H9 (cell line): ENCODE measurements at regions not wholly inside any gene's neighbourhood (a gene's known extent, or its start where the extent isn't known, plus 50 kb on each side); places are given as distances from the start of the nearest gene placed in this dataset.

Experiments
- DNase-seq: peaks from one replicate; pipeline ENCODE4 v3.0.0-alpha.2; 2017
- H2AFZ ChIP-seq: one replicate; pipeline ENCODE4 v1.6.1; 2013; ENCODE audit warnings: mild to moderate bottlenecking, low read length, control low read depth, moderate library complexity
- H2AK5ac ChIP-seq: 2 replicates; pipeline ENCODE4 v1.6.1; 2013; ENCODE audit warnings: low read length, control low read depth, mixed read lengths; ENCODE audit not compliant: insufficient read length
- H2BK120ac ChIP-seq: one replicate; pipeline ENCODE4 v1.6.1; 2013; ENCODE audit warnings: low read depth, mild to moderate bottlenecking, low read length, control low read depth, inconsistent platforms; ENCODE audit not compliant: poor library complexity, severe bottlenecking
- H2BK12ac ChIP-seq: 2 replicates; pipeline ENCODE4 v1.6.1; 2013; ENCODE audit warnings: low read length, control low read depth, mixed read lengths, low read depth; ENCODE audit not compliant: insufficient read length
- H2BK15ac ChIP-seq: 2 replicates; pipeline ENCODE4 v1.6.1; 2013; ENCODE audit warnings: low read depth, low read length, control low read depth
- H2BK20ac ChIP-seq: one replicate; pipeline ENCODE4 v1.6.1; 2013; ENCODE audit warnings: low read depth, mild to moderate bottlenecking, low read length, control low read depth, inconsistent platforms; ENCODE audit not compliant: poor library complexity, severe bottlenecking
- H2BK5ac ChIP-seq: 2 replicates; pipeline ENCODE4 v1.6.1; 2013; ENCODE audit warnings: low read length, control low read depth, mixed read lengths; ENCODE audit not compliant: insufficient read length
- H3K14ac ChIP-seq: 2 replicates; pipeline ENCODE4 v1.6.1; 2013; ENCODE audit warnings: low read length, control low read depth; ENCODE audit not compliant: insufficient read depth
- H3K18ac ChIP-seq: 2 replicates; pipeline ENCODE4 v1.6.1; 2013; ENCODE audit warnings: low read depth, mild to moderate bottlenecking, mixed read lengths, low read length, control low read depth; ENCODE audit not compliant: insufficient read length
- H3K23ac ChIP-seq: 2 replicates; pipeline ENCODE4 v1.6.1; 2013; ENCODE audit warnings: low read length, control low read depth, mixed read lengths, low read depth; ENCODE audit not compliant: insufficient read length
- H3K23me2 ChIP-seq: 2 replicates; pipeline ENCODE4 v1.6.1; 2013; ENCODE audit warnings: low read depth, mild to moderate bottlenecking, mixed read lengths, low read length, control low read depth; ENCODE audit not compliant: insufficient read length, poor library complexity, severe bottlenecking
- H3K27ac ChIP-seq: 2 replicates; pipeline ENCODE4 v1.5.1; 2013; ENCODE audit warnings: low read length, control low read depth, mixed read lengths, low read depth; ENCODE audit not compliant: insufficient read length
- H3K27me3 ChIP-seq: 2 replicates; pipeline ENCODE4 v1.6.1; 2013; ENCODE audit warnings: low read length, control low read depth, inconsistent platforms; ENCODE audit not compliant: insufficient read depth
- H3K4ac ChIP-seq: 2 replicates; pipeline ENCODE4 v1.6.1; 2013; ENCODE audit warnings: low read depth, mild to moderate bottlenecking, control low read depth, inconsistent platforms, low read length, moderate library complexity
- H3K4me1 ChIP-seq: 2 replicates; pipeline ENCODE4 v1.6.1; 2013; ENCODE audit warnings: low read length, control low read depth, inconsistent platforms; ENCODE audit not compliant: insufficient read depth
- H3K4me2 ChIP-seq: 2 replicates; pipeline ENCODE4 v1.6.1; 2013; ENCODE audit warnings: low read length, control low read depth, mixed read lengths; ENCODE audit not compliant: insufficient read length, insufficient read depth
- H3K56ac ChIP-seq: 2 replicates; pipeline ENCODE4 v1.6.1; 2013; ENCODE audit warnings: low read depth, mild to moderate bottlenecking, mixed read lengths, low read length, control low read depth; ENCODE audit not compliant: insufficient read length
- H3K79me1 ChIP-seq: 2 replicates; pipeline ENCODE4 v1.6.1; 2013; ENCODE audit warnings: low read depth, mild to moderate bottlenecking, moderate library complexity, low read length, control low read depth, inconsistent platforms; ENCODE audit not compliant: insufficient read depth, poor library complexity, severe bottlenecking
- H3K79me2 ChIP-seq: 2 replicates; pipeline ENCODE4 v1.6.1; 2013; ENCODE audit warnings: low read length, control low read depth, inconsistent platforms; ENCODE audit not compliant: insufficient read depth
- H3K9ac ChIP-seq: 2 replicates; pipeline ENCODE4 v1.6.1; 2013; ENCODE audit warnings: low read length, control low read depth, mixed read lengths; ENCODE audit not compliant: insufficient read length; ENCODE audit errors: extremely low read depth
- H3K9me3 ChIP-seq: one replicate; pipeline ENCODE4 v1.6.1; 2013; ENCODE audit warnings: low read depth, low read length, inconsistent platforms; ENCODE audit not compliant: control insufficient read depth
- H3T11ph ChIP-seq: one replicate; pipeline ENCODE4 v1.6.1; 2013; ENCODE audit warnings: mild to moderate bottlenecking, low read length, control low read depth, inconsistent platforms
- H4K20me1 ChIP-seq: one replicate; pipeline ENCODE4 v1.6.1; 2013; ENCODE audit not compliant: control insufficient read depth, insufficient read length, insufficient read depth
- H4K5ac ChIP-seq: 2 replicates; pipeline ENCODE4 v1.6.1; 2013; ENCODE audit warnings: low read depth, mild to moderate bottlenecking, mixed read lengths, low read length, control low read depth; ENCODE audit not compliant: insufficient read length
- H4K8ac ChIP-seq: replicated peaks from 2 replicates; pipeline ENCODE4 v1.6.1; 2013; ENCODE audit warnings: low read length, control low read depth, mixed read lengths, low read depth; ENCODE audit not compliant: insufficient read length
- H4K91ac ChIP-seq: 2 replicates; pipeline ENCODE4 v1.6.1; 2013; ENCODE audit warnings: low read depth, mild to moderate bottlenecking, moderate library complexity, mixed read lengths, low read length, control low read depth; ENCODE audit not compliant: insufficient read length
- H3K27ac Mint-ChIP-seq, 3 experiments: 2 replicates in 2 of 3; 3 replicates in 1 of 3; pipeline ENCODE4 v1.8.0; 2020 to 2021; ENCODE audit warnings: mixed read lengths in 3 of 3, mild to moderate bottlenecking in 1 of 3, moderate library complexity in 1 of 3
- H3K27me3 Mint-ChIP-seq: 2 replicates; pipeline ENCODE4 v1.8.0; 2021; ENCODE audit warnings: low read depth, mild to moderate bottlenecking, moderate library complexity, mixed read lengths
- H3K36me3 Mint-ChIP-seq, 3 experiments: 2 replicates in 2 of 3; 3 replicates in 1 of 3; pipeline ENCODE4 v1.8.0; 2020 to 2021; ENCODE audit warnings: low read depth in 3 of 3, mixed read lengths in 3 of 3; ENCODE audit not compliant: insufficient read depth in 1 of 3
- H3K4me1 Mint-ChIP-seq, 2 experiments: 2 replicates each; pipeline ENCODE4 v1.8.0; 2020; ENCODE audit warnings: mixed read lengths in 2 of 2
- H3K4me3 Mint-ChIP-seq, 2 experiments: 2 replicates in 1 of 2; 3 replicates in 1 of 2; pipeline ENCODE4 v1.8.0; 2020 to 2021; ENCODE audit warnings: mild to moderate bottlenecking in 2 of 2, mixed read lengths in 2 of 2, moderate library complexity in 1 of 2
- H3K9me3 Mint-ChIP-seq, 2 experiments: 2 replicates in 1 of 2; 3 replicates in 1 of 2; pipeline ENCODE4 v1.8.0; 2020; ENCODE audit warnings: mild to moderate bottlenecking in 2 of 2, mixed read lengths in 2 of 2, moderate library complexity in 1 of 2
- CTCF ChIP-seq: fragments of 200-600 bp; sonication (generic); conservative IDR thresholded peaks from 3 replicates; pipeline ENCODE4 v1.8.0; 2021; ENCODE audit warnings: antibody characterized with exemption, mild to moderate bottlenecking
- WGBS: extraction: QIAGEN DNeasy Blood & Tissue Kit; methylation state at CpG from one replicate; pipeline ENCODE4 v1.1.7; 2013; ENCODE audit warnings: missing lambda C conversion rate, low lambda C conversion rate, mixed read lengths; ENCODE audit not compliant: insufficient read length; ENCODE audit errors: extremely low coverage; 5-methylcytosine and 5-hydroxymethylcytosine counted together

GRCh38 chr18:55097456-55098170 lies 138.4 kb upstream of the CCDC68 start:
- H4K91ac ChIP-seq, result no peak overlapping the region
- H3K9ac ChIP-seq, result no peak overlapping the region
- no peaks in the 10 kb centered on the region for H3K79me2 ChIP-seq
- H4K8ac ChIP-seq, result no peak overlapping the region
- H3K4me1 ChIP-seq, result no peaks in the 10 kb centered on the region
- H3K36me3 Mint-ChIP-seq, result no peaks in the 10 kb centered on the region
- H2BK15ac ChIP-seq, result no peak overlapping the region
- H3K27ac ChIP-seq, result no peak overlapping the region
- H3K56ac ChIP-seq, result no peak overlapping the region
- no peak overlapping the region for H2BK120ac ChIP-seq
- no peaks in the 10 kb centered on the region for H3K27me3 Mint-ChIP-seq
- H3T11ph ChIP-seq, result no peak overlapping the region
- H3K18ac ChIP-seq, result no peak overlapping the region
- no peak overlapping the region; a peak in 1 of 7 replicates for H3K27ac Mint-ChIP-seq
- H3K4me3 Mint-ChIP-seq, result no peak overlapping the region
- no peak overlapping the region for H4K5ac ChIP-seq
- no peak overlapping the region for H2BK12ac ChIP-seq
- H3K23ac ChIP-seq, result no peak overlapping the region
- no CpG with 5 or more reads among the region's 9 CpGs for WGBS
- H2BK20ac ChIP-seq, result no peak overlapping the region
- no peaks in the 10 kb centered on the region for H3K27me3 ChIP-seq
- no peak overlapping the region for H3K14ac ChIP-seq
- no peak overlapping the region for H2AFZ ChIP-seq
- no peaks in the 10 kb centered on the region for H3K23me2 ChIP-seq
- no peak overlapping the region for H3K4me2 ChIP-seq
- H3K4me1 Mint-ChIP-seq, result peaks cover 11 to 14% of the 10 kb centered on the region in 2 experiments
- no peaks in the 10 kb centered on the region for H3K79me1 ChIP-seq
- H2AK5ac ChIP-seq, result no peak overlapping the region
- no peaks in the 10 kb centered on the region; a peak in 1 of 5 replicates for H3K9me3 Mint-ChIP-seq
- no peak for DNase-seq
- H3K9me3 ChIP-seq, result no peaks in the 10 kb centered on the region
- H3K4ac ChIP-seq, result no peak overlapping the region
- no peaks in the 10 kb centered on the region for H4K20me1 ChIP-seq
- no peak overlapping the region for H2BK5ac ChIP-seq
- TF ChIP-seq CTCF, result no peak
